ENCODE measurements at regions not wholly inside any gene's neighbourhood (a gene's known extent, or its start where the extent isn't known, plus 50 kb on each side); places are given as distances from the start of the nearest gene placed in this dataset.

DNA sequence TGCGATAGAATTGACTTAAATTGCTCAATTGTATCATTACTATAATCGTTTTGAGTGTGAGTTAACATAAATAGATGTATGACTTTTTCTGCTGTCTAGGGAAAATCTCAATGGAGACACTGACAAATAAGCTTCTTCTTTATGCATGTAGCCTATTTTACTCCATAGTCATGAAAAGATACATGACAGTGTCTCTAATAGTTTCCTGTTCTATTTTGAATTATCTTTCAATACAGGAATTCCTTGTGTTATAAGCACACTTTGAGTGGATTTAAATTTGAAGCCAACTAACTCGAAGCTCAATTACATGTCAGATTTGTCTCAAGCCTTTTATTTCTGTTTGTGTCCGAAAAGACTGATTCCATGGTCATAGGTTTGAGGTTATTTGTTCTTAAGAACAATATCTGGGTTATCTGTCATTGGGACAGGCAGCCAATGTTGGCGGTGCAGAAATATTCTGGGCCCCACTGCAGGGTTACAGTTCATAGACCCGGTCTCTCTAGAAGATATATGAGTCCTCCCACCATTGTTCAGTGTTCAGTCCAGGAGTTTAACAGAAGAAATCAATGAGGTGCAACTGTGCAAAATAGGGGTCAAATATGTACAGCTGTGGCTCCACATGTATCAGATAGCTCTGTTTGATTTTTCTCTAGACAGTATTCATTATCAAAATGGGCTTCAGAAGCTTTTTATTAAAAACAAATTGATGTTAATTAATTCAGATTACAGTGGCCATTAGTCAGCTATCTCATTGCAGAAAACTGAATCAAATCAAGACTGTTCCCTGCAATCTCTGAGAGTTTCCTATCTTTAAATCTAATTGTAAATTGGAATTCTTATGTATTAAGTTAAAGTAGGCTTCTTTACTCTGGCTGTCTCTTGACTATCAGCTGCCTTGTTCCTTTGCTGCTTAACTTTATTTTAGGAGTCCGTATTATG is 1238.8 kb downstream of the NXPH1 start:
- no peak for DNase-seq (ENCODE audit: low read depth)
- no peak for TF ChIP-seq MYC (IDR thresholded peaks at IDR 0.05; ENCODE audit: low read depth, low read length)
- TF ChIP-seq, protein P1, sequence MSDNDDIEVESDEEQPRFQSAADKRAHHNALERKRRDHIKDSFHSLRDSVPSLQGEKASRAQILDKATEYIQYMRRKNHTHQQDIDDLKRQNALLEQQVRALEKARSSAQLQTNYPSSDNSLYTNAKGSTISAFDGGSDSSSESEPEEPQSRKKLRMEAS (IDR thresholded peaks at IDR 0.05; ENCODE audit: low read depth, low read length) = no peak
- TF ChIP-seq, protein P2, sequence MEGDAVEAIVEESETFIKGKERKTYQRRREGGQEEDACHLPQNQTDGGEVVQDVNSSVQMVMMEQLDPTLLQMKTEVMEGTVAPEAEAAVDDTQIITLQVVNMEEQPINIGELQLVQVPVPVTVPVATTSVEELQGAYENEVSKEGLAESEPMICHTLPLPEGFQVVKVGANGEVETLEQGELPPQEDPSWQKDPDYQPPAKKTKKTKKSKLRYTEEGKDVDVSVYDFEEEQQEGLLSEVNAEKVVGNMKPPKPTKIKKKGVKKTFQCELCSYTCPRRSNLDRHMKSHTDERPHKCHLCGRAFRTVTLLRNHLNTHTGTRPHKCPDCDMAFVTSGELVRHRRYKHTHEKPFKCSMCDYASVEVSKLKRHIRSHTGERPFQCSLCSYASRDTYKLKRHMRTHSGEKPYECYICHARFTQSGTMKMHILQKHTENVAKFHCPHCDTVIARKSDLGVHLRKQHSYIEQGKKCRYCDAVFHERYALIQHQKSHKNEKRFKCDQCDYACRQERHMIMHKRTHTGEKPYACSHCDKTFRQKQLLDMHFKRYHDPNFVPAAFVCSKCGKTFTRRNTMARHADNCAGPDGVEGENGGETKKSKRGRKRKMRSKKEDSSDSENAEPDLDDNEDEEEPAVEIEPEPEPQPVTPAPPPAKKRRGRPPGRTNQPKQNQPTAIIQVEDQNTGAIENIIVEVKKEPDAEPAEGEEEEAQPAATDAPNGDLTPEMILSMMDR (IDR thresholded peaks at IDR 0.05; ENCODE audit: low read depth, low read length) = no peak
- TF ChIP-seq POLR2A (IDR thresholded peaks at IDR 0.05; ENCODE audit: extremely low read depth, insufficient read length) = no peak
- no peak overlapping the region for H3K4me3 ChIP-seq (ENCODE audit: low read depth, low read length)

- TF ChIP-seq, protein P1 (IDR thresholded peaks at IDR 0.05; ENCODE audit: low read depth, low read length) = no peak
- TF ChIP-seq MYC (IDR thresholded peaks at IDR 0.05; ENCODE audit: low read depth, low read length) = no peak
- TF ChIP-seq POLR2A (IDR thresholded peaks at IDR 0.05; ENCODE audit: extremely low read depth, insufficient read length) = no peak
- TF ChIP-seq, protein P2 (IDR thresholded peaks at IDR 0.05; ENCODE audit: low read depth, low read length) = no peak
- DNase-seq (ENCODE audit: low read depth) = no peak
- no peak overlapping the region for H3K4me3 ChIP-seq (ENCODE audit: low read depth, low read length)
Observed at GRCh38 chr7:9680713-9681112, 1247.3 kb downstream of the NXPH1 start.

GRCh38 chr7:9681284-9681683 is 1247.9 kb downstream of the NXPH1 start:
- no peak for DNase-seq (ENCODE audit: low read depth)
- TF ChIP-seq MYC (IDR thresholded peaks at IDR 0.05; ENCODE audit: low read depth, low read length) (no peak), POLR2A (IDR thresholded peaks at IDR 0.05; ENCODE audit: extremely low read depth, insufficient read length) (no peak)
- TF ChIP-seq, protein P2 (IDR thresholded peaks at IDR 0.05; ENCODE audit: low read depth, low read length) = no peak
- TF ChIP-seq, protein P1 (IDR thresholded peaks at IDR 0.05; ENCODE audit: low read depth, low read length) = no peak
- H3K4me3 ChIP-seq (ENCODE audit: low read depth, low read length) = no peak overlapping the region

GRCh38 chr7:9691286-9691685 is 1257.9 kb downstream of the NXPH1 start:
- no peak for DNase-seq (ENCODE audit: low read depth)
- no peak overlapping the region for H3K4me3 ChIP-seq (ENCODE audit: low read depth, low read length)
- TF ChIP-seq MYC (IDR thresholded peaks at IDR 0.05; ENCODE audit: low read depth, low read length) (no peak), POLR2A (IDR thresholded peaks at IDR 0.05; ENCODE audit: extremely low read depth, insufficient read length) (no peak)
- TF ChIP-seq, protein P1 (IDR thresholded peaks at IDR 0.05; ENCODE audit: low read depth, low read length) = no peak
- TF ChIP-seq, protein P2 (IDR thresholded peaks at IDR 0.05; ENCODE audit: low read depth, low read length) = no peak

- no peak for TF ChIP-seq MYC (IDR thresholded peaks at IDR 0.05; ENCODE audit: low read depth, low read length)
- TF ChIP-seq, protein P1 (IDR thresholded peaks at IDR 0.05; ENCODE audit: low read depth, low read length) = no peak
- H3K4me3 ChIP-seq (ENCODE audit: low read depth, low read length) = no peak overlapping the region
- no peak for DNase-seq (ENCODE audit: low read depth)
Observed at GRCh38 chr7:9698375-9698774, 1265.0 kb downstream of the NXPH1 start.

DNA sequence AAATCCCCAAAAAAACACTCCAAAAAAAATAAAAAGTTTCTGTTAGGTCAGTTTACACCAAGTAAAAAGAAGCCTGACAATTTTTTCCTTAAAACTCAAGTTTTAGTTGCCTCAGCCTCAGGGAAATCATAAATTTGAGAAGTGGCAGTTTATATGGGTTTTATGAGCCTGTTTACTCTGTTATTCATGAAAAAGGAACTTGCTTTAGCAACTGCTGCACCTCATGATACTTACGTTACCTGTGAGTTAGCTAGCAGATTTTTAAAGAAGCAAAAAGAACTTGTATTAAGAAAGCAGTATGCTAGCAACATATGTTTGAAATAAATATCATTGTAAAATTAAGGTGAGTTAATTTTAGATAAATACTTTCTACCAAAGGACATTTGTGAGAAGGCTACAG is 1264.5 kb upstream of the PHF14 start:
- no peak for DNase-seq (ENCODE audit: low read depth)
- TF ChIP-seq POLR2A (IDR thresholded peaks at IDR 0.05; ENCODE audit: extremely low read depth, insufficient read length) (no peak), MYC (IDR thresholded peaks at IDR 0.05; ENCODE audit: low read depth, low read length) (no peak)
- TF ChIP-seq, protein P1 (IDR thresholded peaks at IDR 0.05; ENCODE audit: low read depth, low read length) = no peak
- TF ChIP-seq, protein P2 (IDR thresholded peaks at IDR 0.05; ENCODE audit: low read depth, low read length) = no peak
- H3K4me3 ChIP-seq (ENCODE audit: low read depth, low read length) = no peak overlapping the region

All from NB4 (cell line).